Bronchial epithelial cell (primary cell): ENCODE measurements at regions not wholly inside any gene's neighbourhood (a gene's known extent, or its start where the extent isn't known, plus 50 kb on each side); places are given as distances from the start of the nearest gene placed in this dataset.

Experiments
- DNase-seq: peaks from one replicate; pipeline ENCODE4 v3.0.0-alpha.2; 2010; ENCODE audit warnings: low read depth
- FAIRE-seq: peaks from 2 replicates; lab custom pipeline; 2011; peaks lifted over from hg19 to GRCh38; lab: Jason Lieb, UNC
- H3K27me3 ChIP-seq: 2 replicates; pipeline ENCODE4 v1.5.1; 2011; ENCODE audit warnings: low read length; ENCODE audit not compliant: control insufficient read depth, insufficient read depth
- H3K36me3 ChIP-seq: 2 replicates; pipeline ENCODE4 v1.5.1; 2011; ENCODE audit warnings: low read length; ENCODE audit not compliant: control insufficient read depth, insufficient read depth
- H3K4me3 ChIP-seq: 2 replicates; pipeline ENCODE4 v1.5.1; 2011; ENCODE audit warnings: mild to moderate bottlenecking, low read depth, low read length, control low read depth
- TF ChIP-seq, protein P1 (sequence below): IDR thresholded peaks from 2 replicates; pipeline ENCODE4 v1.5.1; 2011; ENCODE audit warnings: mild to moderate bottlenecking, moderate library complexity, low read length, control low read depth, inconsistent platforms; ENCODE audit not compliant: insufficient read depth, severe bottlenecking

GRCh38 chr11:57932105-57932504, 91.6 kb upstream of the OR9Q1 start:
- no peaks in the 10 kb centered on the region for H3K27me3 ChIP-seq
- DNase-seq (no peak), FAIRE-seq (no peak)
- H3K4me3 ChIP-seq, result no peak overlapping the region
- H3K36me3 ChIP-seq, result no peaks in the 10 kb centered on the region
- TF ChIP-seq, protein P1, sequence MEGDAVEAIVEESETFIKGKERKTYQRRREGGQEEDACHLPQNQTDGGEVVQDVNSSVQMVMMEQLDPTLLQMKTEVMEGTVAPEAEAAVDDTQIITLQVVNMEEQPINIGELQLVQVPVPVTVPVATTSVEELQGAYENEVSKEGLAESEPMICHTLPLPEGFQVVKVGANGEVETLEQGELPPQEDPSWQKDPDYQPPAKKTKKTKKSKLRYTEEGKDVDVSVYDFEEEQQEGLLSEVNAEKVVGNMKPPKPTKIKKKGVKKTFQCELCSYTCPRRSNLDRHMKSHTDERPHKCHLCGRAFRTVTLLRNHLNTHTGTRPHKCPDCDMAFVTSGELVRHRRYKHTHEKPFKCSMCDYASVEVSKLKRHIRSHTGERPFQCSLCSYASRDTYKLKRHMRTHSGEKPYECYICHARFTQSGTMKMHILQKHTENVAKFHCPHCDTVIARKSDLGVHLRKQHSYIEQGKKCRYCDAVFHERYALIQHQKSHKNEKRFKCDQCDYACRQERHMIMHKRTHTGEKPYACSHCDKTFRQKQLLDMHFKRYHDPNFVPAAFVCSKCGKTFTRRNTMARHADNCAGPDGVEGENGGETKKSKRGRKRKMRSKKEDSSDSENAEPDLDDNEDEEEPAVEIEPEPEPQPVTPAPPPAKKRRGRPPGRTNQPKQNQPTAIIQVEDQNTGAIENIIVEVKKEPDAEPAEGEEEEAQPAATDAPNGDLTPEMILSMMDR, result no peak

DNA sequence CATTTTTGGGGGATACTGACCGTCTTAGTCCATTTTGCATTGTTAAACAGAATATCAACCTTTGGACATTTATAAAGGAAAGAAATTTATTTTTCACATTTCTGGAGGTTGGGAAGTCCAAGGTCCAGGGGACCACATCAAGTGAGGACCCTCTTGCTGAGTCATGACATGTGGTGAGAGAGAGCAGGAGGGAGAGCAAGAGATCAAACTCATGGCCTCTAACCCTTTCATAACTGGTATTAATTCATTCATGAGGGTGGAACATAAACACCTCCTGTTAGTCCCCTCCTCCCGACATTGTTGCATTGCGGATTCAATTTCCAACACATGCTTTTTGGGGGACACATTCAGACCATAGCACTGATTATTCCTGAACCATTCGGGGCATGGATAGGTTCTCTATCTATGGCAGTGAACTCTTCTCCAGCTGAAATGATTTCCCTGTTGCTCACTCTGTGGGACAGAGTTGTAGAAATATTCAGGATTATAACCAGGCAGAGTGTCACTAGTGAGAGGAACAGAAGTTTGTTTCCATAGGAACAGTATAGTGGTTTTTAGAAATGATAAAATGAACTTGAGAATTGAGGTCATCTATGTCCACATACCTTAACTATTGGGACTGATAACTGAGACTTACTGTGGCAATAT, 88.2 kb upstream of the OR9Q1 start:
- DNase-seq (no peak), FAIRE-seq (no peak)
- TF ChIP-seq, protein P1, result no peak
- Histone ChIP-seq H3K27me3 (no peaks in the 10 kb centered on the region), H3K4me3 (no peak overlapping the region), H3K36me3 (no peaks in the 10 kb centered on the region)

GRCh38 chr11:57936050-57936418, 87.6 kb upstream of the OR9Q1 start:
- Histone ChIP-seq H3K36me3 (no peaks in the 10 kb centered on the region), H3K4me3 (no peak overlapping the region), H3K27me3 (no peaks in the 10 kb centered on the region)
- FAIRE-seq (no peak), DNase-seq (peak; percentile 23)
- TF ChIP-seq, protein P1, result no peak

DNA sequence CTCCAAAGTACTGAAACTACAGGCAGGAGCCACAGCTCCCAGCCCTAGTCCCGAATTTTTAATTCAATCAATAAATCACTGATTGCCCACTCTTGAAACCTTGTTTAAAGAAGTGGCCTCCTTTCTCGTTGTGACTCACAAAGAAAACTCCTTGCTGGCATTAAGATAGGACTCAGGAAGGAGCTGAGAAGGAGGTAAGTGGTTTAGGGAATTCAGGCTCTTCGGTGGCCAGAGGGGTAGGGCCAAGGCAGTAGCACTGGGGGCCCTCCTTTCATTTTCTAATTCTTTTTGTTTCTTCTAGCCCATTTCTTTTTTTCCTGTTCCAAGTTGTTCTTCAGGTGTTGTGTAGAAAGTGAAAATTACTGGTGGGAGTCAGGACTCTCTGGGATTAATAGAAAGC, 86.2 kb upstream of the OR9Q1 start:
- H3K4me3 ChIP-seq, result no peak overlapping the region
- DNase-seq (peak; percentile 6), FAIRE-seq (no peak)
- no peaks in the 10 kb centered on the region for H3K27me3 ChIP-seq
- TF ChIP-seq, protein P1, result no peak
- H3K36me3 ChIP-seq, result no peaks in the 10 kb centered on the region

GRCh38 chr11:57938351-57938750, 85.3 kb upstream of the OR9Q1 start:
- TF ChIP-seq, protein P1, result no peak
- no peak for FAIRE-seq
- H3K27me3 ChIP-seq, result no peaks in the 10 kb centered on the region

More at GRCh38 chr11:57938351-57938750, 85.3 kb upstream of the OR9Q1 start:
- H3K4me3 ChIP-seq, result no peak overlapping the region
- H3K36me3 ChIP-seq, result no peaks in the 10 kb centered on the region
- DNase-seq, result no peak
